HL-60 (cell line): ENCODE measurements at regions not wholly inside any gene's neighbourhood (a gene's known extent, or its start where the extent isn't known, plus 50 kb on each side); places are given as distances from the start of the nearest gene placed in this dataset.

ENCODE experiments used
- DNase-seq, 2 experiments: peaks; one replicate each; pipeline ENCODE4 v3.0.0-alpha.2; 2010 to 2020; ENCODE audit warnings: low read depth in 1 of 2, low spot score in 1 of 2
- H3K27ac ChIP-seq: fragments of 250-450 bp; sonication (Bioruptor Pico); replicated peaks from 2 replicates; pipeline ENCODE4 v1.5.1; 2020; ENCODE audit warnings: mild to moderate bottlenecking, moderate library complexity
- H3K27me3 ChIP-seq: fragments of 250-450 bp; sonication (Bioruptor Pico); 2 replicates; pipeline ENCODE4 v1.5.1; 2021; ENCODE audit warnings: mild to moderate bottlenecking, moderate library complexity; ENCODE audit not compliant: insufficient read depth, poor library complexity, severe bottlenecking
- H3K4me3 ChIP-seq: replicated peaks from 2 replicates; pipeline ENCODE4 v1.5.1; 2011; ENCODE audit warnings: mild to moderate bottlenecking, control low read depth, low read length; ENCODE audit not compliant: insufficient read depth
- CTCF ChIP-seq: IDR thresholded peaks from one replicate; pipeline ENCODE4 v1.5.1; 2011; ENCODE audit warnings: low read length, control low read depth, inconsistent platforms; ENCODE audit not compliant: insufficient read depth
- GABPA ChIP-seq: IDR thresholded peaks from 2 replicates; pipeline ENCODE4 v1.6.1; 2012; ENCODE audit warnings: low read depth
- POLR2AphosphoS5 ChIP-seq: IDR thresholded peaks from 2 replicates; pipeline ENCODE4 v1.6.1; 2012; ENCODE audit warnings: low read depth
- REST ChIP-seq: IDR thresholded peaks from 2 replicates; pipeline ENCODE4 v1.6.1; 2012; ENCODE audit warnings: low read depth; ENCODE audit not compliant: insufficient replicate concordance
- SPI1 ChIP-seq: IDR thresholded peaks from 2 replicates; pipeline ENCODE4 v1.6.1; 2012; ENCODE audit warnings: low read depth, mild to moderate bottlenecking, borderline replicate concordance

- TF ChIP-seq REST (no peak), SPI1 (no peak), GABPA (no peak), POLR2AphosphoS5 (no peak), CTCF (no peak)
- Histone ChIP-seq H3K27me3 (no peaks in the 10 kb centered on the region), H3K4me3 (no peak overlapping the region), H3K27ac (no peak overlapping the region)
- DNase-seq = no peak
Observed at GRCh38 chr15:29471306-29471705, 201.7 kb upstream of the NSMCE3 start.

GRCh38 chr15:29470794-29471193, 201.2 kb upstream of the NSMCE3 start:
- no peak for DNase-seq
- no peak for TF ChIP-seq REST
- no peak for TF ChIP-seq CTCF
- no peak for TF ChIP-seq GABPA
- Histone ChIP-seq H3K27ac (no peak overlapping the region), H3K27me3 (no peaks in the 10 kb centered on the region), H3K4me3 (no peak overlapping the region)

GRCh38 chr15:29470311-29470710, 200.7 kb upstream of the NSMCE3 start:
- no peak for DNase-seq
- H3K4me3 ChIP-seq = no peak overlapping the region
- TF ChIP-seq CTCF (no peak), REST (no peak), GABPA (no peak), POLR2AphosphoS5 (no peak), SPI1 (no peak)
- H3K27me3 ChIP-seq = no peaks in the 10 kb centered on the region
- H3K27ac ChIP-seq = no peak overlapping the region
